IMR-90 (cell line): ENCODE measurements at regions not wholly inside any gene's neighbourhood (a gene's known extent, or its start where the extent isn't known, plus 50 kb on each side); places are given as distances from the start of the nearest gene placed in this dataset.

Experiments
- CEBPB ChIP-seq: IDR thresholded peaks from 2 replicates; pipeline ENCODE4 v1.6.1; 2012; ENCODE audit warnings: low read depth, low read length, improper control_type of control experiment
- CHD1 ChIP-seq: IDR thresholded peaks from 2 replicates; pipeline ENCODE4 v1.6.1; 2012; ENCODE audit warnings: low read depth, low read length, improper control_type of control experiment
- CTCF ChIP-seq: conservative IDR thresholded peaks from 2 replicates; pipeline ENCODE4 v1.5.1; 2012; ENCODE audit warnings: mild to moderate bottlenecking, low read depth, low read length, improper control_type of control experiment
- MAFK ChIP-seq: IDR thresholded peaks from 2 replicates; pipeline ENCODE4 v1.6.1; 2012; ENCODE audit warnings: low read depth, low read length, improper control_type of control experiment
- MAZ ChIP-seq: IDR thresholded peaks from 2 replicates; pipeline ENCODE4 v1.6.1; 2012; ENCODE audit warnings: low read depth, mild to moderate bottlenecking, low read length, improper control_type of control experiment, moderate library complexity, borderline replicate concordance
- MXI1 ChIP-seq: IDR thresholded peaks from 2 replicates; pipeline ENCODE4 v1.6.1; 2012; ENCODE audit warnings: low read depth, mild to moderate bottlenecking, low read length, moderate library complexity, borderline replicate concordance
- POLR2A ChIP-seq: IDR thresholded peaks from 2 replicates; pipeline ENCODE4 v1.6.1; 2012; ENCODE audit warnings: mild to moderate bottlenecking, low read depth, low read length
- USF2 ChIP-seq: fragments of 150-350 bp; IDR thresholded peaks from 2 replicates; pipeline ENCODE4 v1.6.1; 2017; ENCODE audit warnings: mild to moderate bottlenecking, antibody characterized with exemption, low read length, low read depth

- no peak for TF ChIP-seq CTCF
- TF ChIP-seq CEBPB = no peak
- no peak for TF ChIP-seq POLR2A
- no peak for TF ChIP-seq CHD1
- TF ChIP-seq MAFK = no peak
- no peak for TF ChIP-seq MXI1
- TF ChIP-seq USF2 = no peak
- TF ChIP-seq MAZ = no peak
These were observed 370.6 kb downstream of the PTPRC start for GRCh38 chr1:199009447-199009846.
